GM20000 (cell line): ENCODE measurements at regions not wholly inside any gene's neighbourhood (a gene's known extent, or its start where the extent isn't known, plus 50 kb on each side); places are given as distances from the start of the nearest gene placed in this dataset.

ENCODE experiments used
- DNase-seq: peaks from one replicate; pipeline ENCODE4 v3.0.0; 2012; ENCODE audit warnings: low spot score
- TF ChIP-seq, protein P1 (sequence below): IDR thresholded peaks from 2 replicates; pipeline ENCODE4 v1.5.1; 2012; ENCODE audit warnings: mild to moderate bottlenecking, control low read depth; ENCODE audit errors: extremely low read depth, missing control alignments

- TF ChIP-seq, protein P1, sequence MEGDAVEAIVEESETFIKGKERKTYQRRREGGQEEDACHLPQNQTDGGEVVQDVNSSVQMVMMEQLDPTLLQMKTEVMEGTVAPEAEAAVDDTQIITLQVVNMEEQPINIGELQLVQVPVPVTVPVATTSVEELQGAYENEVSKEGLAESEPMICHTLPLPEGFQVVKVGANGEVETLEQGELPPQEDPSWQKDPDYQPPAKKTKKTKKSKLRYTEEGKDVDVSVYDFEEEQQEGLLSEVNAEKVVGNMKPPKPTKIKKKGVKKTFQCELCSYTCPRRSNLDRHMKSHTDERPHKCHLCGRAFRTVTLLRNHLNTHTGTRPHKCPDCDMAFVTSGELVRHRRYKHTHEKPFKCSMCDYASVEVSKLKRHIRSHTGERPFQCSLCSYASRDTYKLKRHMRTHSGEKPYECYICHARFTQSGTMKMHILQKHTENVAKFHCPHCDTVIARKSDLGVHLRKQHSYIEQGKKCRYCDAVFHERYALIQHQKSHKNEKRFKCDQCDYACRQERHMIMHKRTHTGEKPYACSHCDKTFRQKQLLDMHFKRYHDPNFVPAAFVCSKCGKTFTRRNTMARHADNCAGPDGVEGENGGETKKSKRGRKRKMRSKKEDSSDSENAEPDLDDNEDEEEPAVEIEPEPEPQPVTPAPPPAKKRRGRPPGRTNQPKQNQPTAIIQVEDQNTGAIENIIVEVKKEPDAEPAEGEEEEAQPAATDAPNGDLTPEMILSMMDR: no peak
- no peak for DNase-seq
Measured at GRCh38 chr1:30036229-30036547, 687.2 kb downstream of the MATN1 start.

DNA sequence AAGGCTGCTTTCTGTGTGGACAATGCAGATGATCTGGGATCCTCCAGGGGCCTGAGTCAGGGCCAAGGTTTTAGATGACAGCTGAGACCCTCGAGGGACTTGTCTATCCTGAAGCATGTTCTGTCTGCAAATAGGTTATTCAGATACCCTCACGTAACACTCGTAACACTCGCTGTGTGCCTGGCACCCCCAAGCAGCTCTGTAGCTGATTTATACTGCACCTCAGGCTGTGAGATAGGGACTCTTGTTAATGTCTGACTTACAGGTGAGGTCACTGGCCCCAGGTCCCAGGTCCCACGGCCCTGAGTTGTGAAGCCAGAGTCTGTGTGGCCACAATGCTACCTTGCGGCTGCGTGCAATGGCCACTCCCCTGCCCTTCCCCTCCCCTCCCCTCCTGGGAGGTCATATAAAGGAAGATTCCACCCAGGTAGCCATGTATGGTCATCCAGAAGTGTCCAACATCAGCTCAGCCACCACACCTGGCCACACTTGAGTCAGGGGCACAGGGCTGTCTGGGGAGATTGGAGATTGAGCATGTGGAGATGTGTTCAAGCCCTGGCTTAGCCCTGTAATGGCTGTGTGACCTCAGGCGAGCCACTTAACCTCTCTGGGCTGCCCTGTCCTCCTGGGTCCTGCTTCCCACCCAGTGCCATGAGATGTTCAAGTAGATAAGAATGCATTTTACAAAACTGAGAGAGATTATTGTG lies 687.7 kb downstream of the MATN1 start:
- DNase-seq: no peak
- TF ChIP-seq, protein P1: no peak

DNA sequence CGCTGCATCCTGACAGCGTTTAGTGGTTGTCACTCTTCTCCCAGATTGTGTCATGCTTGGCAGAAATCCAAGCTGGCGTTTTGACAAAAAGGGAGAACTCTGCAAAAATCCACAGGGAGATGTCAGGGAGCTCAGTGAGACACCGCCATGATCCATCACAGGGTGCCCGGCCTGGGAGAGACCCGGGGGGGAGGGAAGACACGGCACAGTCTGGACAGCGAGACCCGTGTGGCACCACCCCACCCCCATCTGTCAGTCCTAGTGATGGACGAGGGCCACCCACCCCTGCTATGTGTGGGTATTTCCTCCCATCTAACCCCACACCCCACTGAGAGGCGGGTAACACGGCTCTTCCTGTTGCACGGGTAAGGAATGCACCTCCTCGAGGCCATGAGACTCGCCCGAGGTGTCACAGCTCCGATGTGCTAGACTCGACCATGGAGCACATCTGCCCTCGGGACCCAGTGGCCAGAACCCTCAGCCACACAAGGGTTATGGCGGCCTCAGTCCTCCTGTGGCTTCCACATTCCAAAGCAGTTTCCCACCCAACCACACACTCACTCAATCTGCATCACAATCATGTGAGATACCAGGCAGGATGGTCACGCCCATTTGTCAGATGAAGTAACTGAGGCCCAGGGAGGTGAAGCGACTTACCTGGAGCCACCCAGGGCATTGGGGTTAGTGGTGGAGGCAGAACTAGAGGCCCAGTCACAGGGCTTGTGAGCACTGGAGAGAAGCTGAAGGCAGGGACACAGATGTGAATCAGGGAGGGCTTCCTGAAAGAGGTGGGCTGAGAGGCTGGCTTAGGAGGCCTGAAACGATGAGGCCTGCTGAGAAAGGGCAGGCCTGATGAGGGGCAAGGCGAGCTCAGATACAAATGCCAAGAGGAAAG lies 688.5 kb downstream of the MATN1 start:
- no peak for DNase-seq
- TF ChIP-seq, protein P1: no peak

- TF ChIP-seq, protein P1: no peak
- no peak for DNase-seq
Measured at GRCh38 chr1:30034105-30034626, 689.2 kb downstream of the MATN1 start.

- DNase-seq: no peak
- TF ChIP-seq, protein P1: no peak
Measured at GRCh38 chr1:30033256-30034104, 689.9 kb downstream of the MATN1 start.

GRCh38 chr1:30032302-30032701 lies 691.1 kb downstream of the MATN1 start:
- no peak for DNase-seq
- TF ChIP-seq, protein P1: no peak
